Stimulated activated naive B cell treated with anti-CD40 and anti-IgM and Interleukin-4, amounts not matched to agents 10 μg/mL and 1 μg/mL and 100 μg/mL, for 72 hours (primary cell): ENCODE measurements at regions not wholly inside any gene's neighbourhood (a gene's known extent, or its start where the extent isn't known, plus 50 kb on each side); places are given as distances from the start of the nearest gene placed in this dataset.
"Not testable (repeated sequence)": the region's sequence is repeated elsewhere in the genome, so short reads cannot be mapped to it uniquely, and the experiment has no call there.

Experiments
- ATAC-seq, 2 donors: fragments of 150-1000 bp; cut with Tn5 transposase; replicated peaks; 2 replicates each; pipeline ENCODE4 v1.10.0; 2021; ENCODE audit warnings: moderate library complexity in 1 of 2
- DNase-seq: peaks from one replicate; pipeline ENCODE4 v3.0.0; 2021
- H3K27ac Mint-ChIP-seq: one replicate; pipeline ENCODE4 v1.8.0; 2022; ENCODE audit warnings: mild to moderate bottlenecking, mixed read lengths
- H3K27me3 Mint-ChIP-seq, 2 donors: one replicate each; pipeline ENCODE4 v1.8.0; 2022; ENCODE audit warnings: mixed read lengths in 2 of 2
- H3K36me3 Mint-ChIP-seq, 2 donors: one replicate each; pipeline ENCODE4 v1.8.0; 2022; ENCODE audit warnings: mixed read lengths in 2 of 2, mild to moderate bottlenecking in 1 of 2
- H3K4me1 Mint-ChIP-seq, 2 donors: one replicate each; pipeline ENCODE4 v1.8.0; 2022; ENCODE audit warnings: mixed read lengths in 2 of 2, mild to moderate bottlenecking in 1 of 2
- H3K4me3 Mint-ChIP-seq, 2 donors: one replicate each; pipeline ENCODE4 v1.8.0; 2022; ENCODE audit warnings: mild to moderate bottlenecking in 2 of 2, mixed read lengths in 2 of 2, moderate library complexity in 1 of 2
- H3K9me3 Mint-ChIP-seq, 2 donors: one replicate each; pipeline ENCODE4 v1.8.0; 2022; ENCODE audit warnings: mixed read lengths in 2 of 2, mild to moderate bottlenecking in 1 of 2

DNA sequence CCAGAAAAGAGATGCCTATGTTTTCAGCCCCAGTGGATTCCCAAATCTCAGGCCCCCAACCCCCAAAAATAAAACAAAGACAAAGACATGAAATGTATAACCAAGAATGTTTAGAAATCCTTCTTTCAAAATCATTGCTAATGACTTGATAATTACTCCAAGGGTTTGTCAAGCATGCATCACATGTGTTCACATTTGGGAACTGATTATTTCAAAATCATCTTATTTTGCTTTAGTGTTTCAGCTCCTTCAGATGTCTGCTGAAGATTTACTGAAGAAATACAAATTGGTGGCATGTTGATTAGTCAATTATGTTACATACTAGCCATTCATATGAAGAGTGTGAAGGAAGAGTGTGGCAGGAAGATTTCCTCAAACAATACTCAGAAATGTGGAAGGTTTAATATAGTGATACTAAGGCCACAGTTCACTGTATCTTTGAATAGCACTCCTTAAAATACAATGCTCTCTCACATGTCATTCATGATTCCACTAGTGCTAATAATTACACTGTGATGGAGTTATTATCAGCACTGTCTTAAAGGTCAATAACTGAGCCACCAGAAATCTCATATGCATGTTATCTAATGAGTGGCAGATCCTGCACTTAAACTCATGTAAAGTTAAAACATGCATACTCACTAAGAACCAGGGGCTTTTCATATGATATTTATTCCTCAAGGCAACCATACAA, 134.5 kb upstream of the TGFBR2 start:
- ATAC-seq (no peak), DNase-seq (no peak)
- no peaks in the 10 kb centered on the region for H3K27me3 Mint-ChIP-seq
- peaks cover 36 to 47% of the 10 kb centered on the region in 2 donors for H3K4me1 Mint-ChIP-seq
- H3K4me3 Mint-ChIP-seq: no peak overlapping the region
- H3K9me3 Mint-ChIP-seq: peaks cover 4 to 6% of the 10 kb centered on the region in 2 donors
- peaks cover 2 to 5% of the 10 kb centered on the region in 2 donors for H3K36me3 Mint-ChIP-seq
- no peak overlapping the region for H3K27ac Mint-ChIP-seq

DNA sequence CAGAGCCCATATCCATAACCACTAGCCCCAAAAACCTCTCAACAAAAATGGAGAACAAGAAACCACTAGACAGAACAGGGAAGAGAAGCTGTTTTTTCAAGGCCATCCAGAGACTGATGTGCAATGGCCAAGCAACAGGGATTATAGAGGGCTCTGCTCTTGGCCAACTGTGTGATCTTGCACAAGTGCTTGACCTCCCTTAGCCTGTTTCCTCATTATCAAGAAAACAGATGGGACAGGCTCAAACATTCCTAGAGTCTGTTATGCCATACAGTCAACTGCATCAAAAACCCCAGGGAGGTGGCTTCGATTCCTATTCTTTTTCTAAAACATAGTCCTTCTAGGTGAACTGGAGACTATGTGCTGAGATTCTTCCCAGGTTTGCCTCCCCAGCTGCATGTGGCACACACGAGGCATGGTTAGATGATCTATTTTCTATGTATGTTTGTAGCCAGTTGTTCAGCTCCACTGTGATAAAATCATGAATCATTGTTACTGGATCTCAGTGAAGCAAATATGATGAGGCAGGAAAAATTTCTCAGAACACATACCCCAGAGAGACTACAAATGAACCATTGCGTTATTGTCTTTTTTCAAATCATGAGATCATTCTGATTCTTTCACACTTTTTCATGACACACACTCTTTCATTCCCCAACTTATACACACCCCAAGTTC, 132.9 kb upstream of the TGFBR2 start:
- H3K36me3 Mint-ChIP-seq: peaks cover 2 to 5% of the 10 kb centered on the region in 2 donors
- no peak for ATAC-seq
- H3K27ac Mint-ChIP-seq: no peak overlapping the region
- no peak for DNase-seq
- no peaks in the 10 kb centered on the region for H3K27me3 Mint-ChIP-seq
- H3K9me3 Mint-ChIP-seq: peaks cover 4 to 6% of the 10 kb centered on the region in 2 donors
- peaks cover 47 to 63% of the 10 kb centered on the region in 2 donors for H3K4me1 Mint-ChIP-seq
- peak overlapping the region in 1 of 2 donors; percentile 50 for H3K4me3 Mint-ChIP-seq

DNA sequence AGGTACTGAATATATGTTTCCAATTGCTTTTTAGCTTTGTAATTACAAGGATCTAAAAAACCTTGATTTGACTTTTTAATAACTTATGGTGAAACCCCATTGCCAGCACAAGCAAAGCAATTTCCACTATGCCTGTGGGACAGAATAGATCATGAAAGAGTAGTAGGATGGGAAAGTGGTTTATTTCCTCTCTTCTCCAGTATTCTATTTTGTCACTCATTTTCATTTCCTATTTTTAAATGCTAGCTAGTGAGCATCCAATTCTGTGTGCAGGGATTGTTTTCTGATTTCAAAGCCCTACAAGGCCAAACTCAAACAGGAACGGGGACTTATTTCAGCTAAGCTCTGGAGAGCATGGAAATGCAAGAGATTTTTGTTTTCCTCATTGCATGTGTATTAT, 132.0 kb upstream of the TGFBR2 start:
- no peaks in the 10 kb centered on the region for H3K27me3 Mint-ChIP-seq
- peak overlapping the region; percentile 80 for H3K27ac Mint-ChIP-seq
- peaks cover 5 to 8% of the 10 kb centered on the region in 2 donors for H3K9me3 Mint-ChIP-seq
- H3K36me3 Mint-ChIP-seq: peaks cover 5 to 7% of the 10 kb centered on the region in 2 donors
- peak overlapping the region; percentile 72 to 77 for H3K4me3 Mint-ChIP-seq
- peak; percentile 17 to 28 for ATAC-seq
- peaks cover 49 to 69% of the 10 kb centered on the region in 2 donors for H3K4me1 Mint-ChIP-seq
- no peak for DNase-seq

DNA sequence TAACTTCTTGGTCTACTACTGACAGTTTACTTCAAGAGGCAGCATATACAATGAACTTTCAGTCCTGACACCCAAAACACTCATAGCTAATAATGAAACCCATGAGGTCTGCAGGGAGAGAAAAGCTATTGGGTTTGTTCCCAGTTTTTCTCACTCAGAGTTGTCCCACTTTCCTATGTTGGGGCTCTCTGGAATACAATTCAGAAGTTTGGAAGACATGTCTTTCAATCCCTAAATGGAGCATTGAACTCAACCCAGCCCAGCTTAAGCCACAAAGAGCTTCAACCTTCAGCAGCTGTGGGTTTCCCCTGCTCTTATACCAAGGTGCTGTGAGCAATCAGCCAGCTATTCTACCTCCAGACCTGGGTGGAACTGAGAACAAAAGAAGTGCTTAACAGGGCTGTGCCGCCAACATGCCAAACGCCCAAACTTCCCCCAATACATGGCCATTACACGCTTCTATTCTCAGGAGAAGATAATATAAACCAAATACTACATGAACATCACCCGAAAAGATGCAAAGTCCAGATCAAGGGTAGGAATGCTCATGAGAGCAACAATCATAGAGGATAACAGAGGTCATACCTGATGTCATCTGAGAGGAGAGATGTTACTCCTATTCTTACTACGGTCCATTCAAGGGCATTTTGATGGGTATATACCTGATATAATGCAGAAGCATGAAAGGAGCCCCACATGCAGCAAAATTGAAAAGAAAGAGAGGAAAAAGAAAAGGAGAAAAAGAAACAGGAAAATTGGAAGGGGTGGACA, 131.2 kb upstream of the TGFBR2 start:
- peaks cover 10 to 13% of the 10 kb centered on the region in 2 donors for H3K9me3 Mint-ChIP-seq
- no peaks in the 10 kb centered on the region for H3K27me3 Mint-ChIP-seq
- peaks cover 10 to 12% of the 10 kb centered on the region in 2 donors for H3K36me3 Mint-ChIP-seq
- H3K27ac Mint-ChIP-seq: peak overlapping the region; percentile 80
- H3K4me3 Mint-ChIP-seq: peak overlapping the region; percentile 72 to 77
- ATAC-seq (peak; percentile 94 to 97), DNase-seq (peak; percentile 65)
- peaks cover 55 to 75% of the 10 kb centered on the region in 2 donors for H3K4me1 Mint-ChIP-seq

DNA sequence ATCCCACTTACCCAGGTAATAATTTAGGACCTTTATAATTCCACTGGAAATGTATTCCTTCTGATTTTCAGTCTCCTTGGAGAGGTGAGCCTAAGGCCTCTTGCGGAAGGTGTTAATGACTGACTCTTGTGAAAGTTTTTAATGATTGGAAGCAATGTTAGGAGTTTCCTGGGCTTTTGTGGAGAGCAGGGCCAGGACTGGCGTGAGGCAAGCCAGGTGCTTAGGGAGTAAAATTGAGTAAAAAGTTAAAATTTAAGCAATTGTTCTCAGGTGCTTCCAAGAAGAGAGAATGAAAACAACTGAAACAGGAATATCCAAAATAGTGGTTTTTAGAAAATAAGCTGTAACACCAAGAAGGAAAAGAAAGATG, 130.6 kb upstream of the TGFBR2 start:
- Mint-ChIP-seq H3K4me1 (peaks cover 53 to 69% of the 10 kb centered on the region in 2 donors), H3K27ac (peak overlapping the region; percentile 81), H3K36me3 (peaks cover 10 to 14% of the 10 kb centered on the region in 2 donors), H3K9me3 (peaks cover 10 to 13% of the 10 kb centered on the region in 2 donors), H3K4me3 (peak overlapping the region in 1 of 2 donors; percentile 77), H3K27me3 (no peaks in the 10 kb centered on the region)
- ATAC-seq (no peak), DNase-seq (no peak)

DNA sequence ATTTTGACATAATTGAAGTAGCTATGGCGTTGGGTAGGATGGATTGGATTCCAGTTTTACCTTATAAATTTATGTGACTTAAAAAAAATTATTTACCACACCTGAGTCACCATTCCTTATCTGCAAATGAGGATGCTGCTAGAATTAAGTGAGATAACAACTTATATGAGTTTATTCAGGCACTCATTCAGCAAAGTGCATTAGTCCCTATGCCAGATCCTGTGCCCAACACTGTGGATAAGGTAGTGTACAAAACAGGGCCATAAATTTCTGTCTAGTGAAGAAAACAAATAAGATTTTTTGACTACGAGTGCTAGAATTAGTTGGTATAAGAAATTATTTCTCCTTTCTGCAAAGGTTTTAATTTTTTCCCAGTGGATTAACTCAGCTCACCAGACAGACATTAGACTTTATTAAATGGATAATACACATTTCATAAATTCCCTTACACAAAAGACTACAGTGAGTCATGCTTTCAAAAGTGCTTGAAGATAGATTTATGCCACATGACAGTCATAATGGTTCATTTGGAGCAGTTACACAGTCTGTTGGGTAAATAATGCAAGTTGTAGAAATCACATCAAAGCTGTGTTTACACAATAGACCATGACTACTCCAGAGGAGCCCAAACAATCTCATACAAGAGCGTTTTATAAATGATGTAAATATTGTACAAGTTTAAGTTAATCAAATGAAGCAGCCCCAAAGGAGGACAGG, 129.9 kb upstream of the TGFBR2 start:
- Mint-ChIP-seq H3K9me3 (peaks cover 10 to 13% of the 10 kb centered on the region in 2 donors), H3K36me3 (peaks cover 10 to 17% of the 10 kb centered on the region in 2 donors), H3K4me3 (peak overlapping the region in 1 of 2 donors; percentile 41), H3K27ac (peak overlapping the region; percentile 79), H3K27me3 (no peaks in the 10 kb centered on the region), H3K4me1 (peaks cover 56 to 69% of the 10 kb centered on the region in 2 donors)
- no peak for DNase-seq
- ATAC-seq: peak; percentile 33 to 53

DNA sequence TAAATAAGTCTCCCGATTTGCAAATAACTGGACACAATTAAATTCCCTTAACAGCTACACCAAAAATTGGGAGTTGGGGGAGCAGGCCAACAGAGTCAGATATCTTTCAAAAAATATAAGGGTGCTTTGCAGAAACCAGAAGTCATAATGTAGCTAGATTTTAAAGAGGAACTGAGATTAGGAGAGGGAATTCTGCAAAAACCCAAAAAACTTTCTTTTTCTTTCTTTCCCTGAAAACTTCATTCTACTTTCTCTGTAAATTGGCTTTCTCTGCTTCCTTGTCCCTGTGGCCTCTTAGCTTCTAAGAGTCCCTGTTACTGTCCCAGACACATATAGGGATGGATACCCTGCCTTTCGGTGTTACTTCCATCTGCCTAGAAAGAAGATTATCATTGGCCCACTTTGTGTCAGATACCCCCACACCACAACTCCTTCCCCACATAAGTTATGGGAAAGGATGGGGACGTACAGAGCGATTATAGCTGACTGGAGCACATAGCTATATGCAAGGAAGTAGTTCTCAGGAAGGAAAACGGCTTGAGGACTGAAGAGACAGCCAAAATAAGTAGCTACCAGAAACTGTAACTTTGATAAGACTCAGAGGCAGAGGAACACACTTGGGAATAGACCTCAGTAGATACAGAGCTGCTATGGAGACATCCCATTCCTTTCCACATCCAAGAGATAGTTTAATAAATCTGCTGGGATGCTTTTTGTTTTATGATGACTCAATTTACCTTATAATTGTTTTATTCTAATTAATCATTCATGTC, 129.1 kb upstream of the TGFBR2 start:
- peak overlapping the region; percentile 79 for H3K27ac Mint-ChIP-seq
- H3K4me1 Mint-ChIP-seq: peaks cover 56 to 69% of the 10 kb centered on the region in 2 donors
- H3K9me3 Mint-ChIP-seq: peaks cover 10 to 13% of the 10 kb centered on the region in 2 donors
- peaks cover 10 to 17% of the 10 kb centered on the region in 2 donors for H3K36me3 Mint-ChIP-seq
- H3K4me3 Mint-ChIP-seq: peak overlapping the region; percentile 41 to 47
- ATAC-seq (no peak), DNase-seq (no peak)
- H3K27me3 Mint-ChIP-seq: no peaks in the 10 kb centered on the region

DNA sequence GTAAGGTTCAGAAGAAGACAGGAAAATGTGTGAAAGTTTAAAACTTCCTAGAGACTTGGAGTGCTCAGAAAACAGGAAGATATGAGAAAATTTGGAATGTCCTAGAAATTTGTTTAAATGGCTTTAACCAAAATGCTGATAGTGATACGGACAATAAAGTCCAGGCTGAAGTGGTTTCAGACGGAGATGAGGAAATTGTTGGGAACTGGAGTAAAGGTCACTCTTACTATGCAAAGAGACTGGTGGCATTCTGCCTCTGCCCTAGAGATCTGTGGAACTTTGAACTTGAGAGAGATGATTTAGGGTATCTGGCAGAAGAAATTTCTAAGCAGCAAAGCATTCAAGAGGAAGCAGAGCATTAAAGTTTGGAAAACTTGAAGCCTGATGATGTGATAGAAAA, 126.7 kb upstream of the TGFBR2 start:
- not testable (repeated sequence) for H3K9me3 Mint-ChIP-seq, DNase-seq, ATAC-seq, H3K4me3 Mint-ChIP-seq, H3K27me3 Mint-ChIP-seq
- Mint-ChIP-seq H3K36me3 (peaks cover 11 to 13% of the 10 kb centered on the region in 2 donors), H3K4me1 (peaks cover 42 to 55% of the 10 kb centered on the region in 2 donors), H3K27ac (peak overlapping the region; percentile 14)

DNA sequence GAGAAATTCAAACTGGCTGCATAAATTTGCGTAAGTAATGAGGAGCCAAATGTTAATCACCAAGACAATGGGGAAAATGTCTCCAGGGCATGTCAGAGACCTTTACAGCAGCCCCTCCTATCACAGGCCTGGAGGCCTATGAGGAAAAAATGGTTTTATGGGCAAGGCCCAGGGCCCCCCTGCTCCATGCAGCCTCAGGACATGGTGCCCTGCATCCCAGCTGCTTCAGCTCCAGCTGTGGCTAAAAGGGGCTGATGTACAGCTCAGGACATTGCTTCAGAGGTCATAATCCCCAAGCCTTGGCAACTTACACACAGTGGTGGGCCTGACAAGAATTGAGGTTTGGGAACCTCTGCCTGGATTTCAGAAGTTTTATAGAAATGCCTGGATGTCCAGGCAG, 126.2 kb upstream of the TGFBR2 start:
- not testable (repeated sequence) for ATAC-seq, H3K4me3 Mint-ChIP-seq, H3K9me3 Mint-ChIP-seq, H3K27me3 Mint-ChIP-seq, DNase-seq, H3K27ac Mint-ChIP-seq
- Mint-ChIP-seq H3K4me1 (peaks cover 37 to 51% of the 10 kb centered on the region in 2 donors), H3K36me3 (peaks cover 11 to 13% of the 10 kb centered on the region in 2 donors)

DNA sequence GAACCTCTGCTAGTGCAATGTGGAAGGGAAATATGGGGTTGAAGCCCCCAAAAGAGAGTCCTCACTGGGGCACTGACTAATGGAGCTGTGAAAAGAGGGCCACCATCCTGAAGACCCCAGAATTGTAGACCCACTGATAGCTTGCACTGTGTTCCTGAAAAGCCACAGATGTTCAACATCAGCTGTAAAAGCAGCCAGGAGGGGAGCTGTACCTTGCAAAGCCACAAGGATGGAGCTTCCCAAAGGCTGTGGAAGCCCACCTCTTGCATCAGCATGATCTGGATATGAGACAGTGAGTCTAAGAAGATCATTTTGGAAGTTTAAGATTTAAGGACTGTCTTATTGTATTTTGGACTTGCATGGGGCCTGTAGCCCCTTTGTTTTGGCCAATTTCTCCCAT, 125.8 kb upstream of the TGFBR2 start:
- no peak for ATAC-seq
- no peaks in the 10 kb centered on the region for H3K27me3 Mint-ChIP-seq
- no peak overlapping the region for H3K27ac Mint-ChIP-seq
- no peak overlapping the region for H3K4me3 Mint-ChIP-seq
- H3K4me1 Mint-ChIP-seq: peaks cover 33 to 47% of the 10 kb centered on the region in 2 donors
- peaks cover 11 to 13% of the 10 kb centered on the region in 2 donors for H3K36me3 Mint-ChIP-seq
- no peak for DNase-seq
- peaks cover 6 to 10% of the 10 kb centered on the region in 2 donors for H3K9me3 Mint-ChIP-seq

DNA sequence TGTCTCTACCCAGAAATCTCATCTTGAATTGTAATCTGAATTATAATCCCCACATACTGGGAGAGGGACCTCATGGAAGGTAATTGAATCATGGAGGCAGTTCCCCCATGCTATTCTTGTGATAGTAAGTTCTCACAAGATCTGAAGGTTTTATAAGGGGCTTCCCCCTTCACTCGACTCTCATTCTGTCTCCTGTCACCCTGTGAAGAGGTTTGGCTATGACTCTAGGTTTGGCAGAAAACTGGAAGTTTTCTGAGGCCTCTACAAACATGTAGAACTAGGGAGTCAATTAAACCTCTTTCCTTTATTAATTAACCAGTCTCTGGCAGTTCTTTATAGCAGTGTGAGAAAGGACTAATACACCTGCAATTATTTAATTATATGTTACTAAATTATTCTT, 125.2 kb upstream of the TGFBR2 start:
- DNase-seq (no peak), ATAC-seq (peak; percentile 58 to 85)
- H3K4me1 Mint-ChIP-seq: peaks cover 29 to 40% of the 10 kb centered on the region in 2 donors
- no peak overlapping the region for H3K4me3 Mint-ChIP-seq
- no peak overlapping the region for H3K27ac Mint-ChIP-seq
- peaks cover 6 to 10% of the 10 kb centered on the region in 2 donors for H3K9me3 Mint-ChIP-seq
- H3K27me3 Mint-ChIP-seq: no peaks in the 10 kb centered on the region
- H3K36me3 Mint-ChIP-seq: peaks cover 11 to 13% of the 10 kb centered on the region in 2 donors

DNA sequence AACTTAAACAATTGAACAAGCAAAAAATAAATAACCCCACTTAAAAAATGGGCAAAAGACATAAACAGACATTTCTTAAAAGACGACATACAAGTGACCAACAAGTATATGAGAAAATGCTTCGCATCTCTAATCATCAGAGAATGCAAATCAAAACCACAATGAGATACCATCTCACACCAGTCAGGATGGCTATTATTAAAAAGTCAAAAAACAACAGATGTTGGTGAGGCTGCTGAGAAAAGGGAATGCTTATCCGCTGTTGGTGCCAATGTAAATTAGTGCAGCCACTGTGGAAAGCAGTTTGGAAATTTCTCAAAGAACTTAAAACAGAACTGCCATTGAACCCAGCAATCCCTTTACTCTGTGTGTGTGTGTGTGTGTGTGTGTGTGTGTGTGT, 122.2 kb upstream of the TGFBR2 start:
- H3K27ac Mint-ChIP-seq, H3K4me3 Mint-ChIP-seq, H3K27me3 Mint-ChIP-seq, ATAC-seq, DNase-seq: not testable (repeated sequence)
- peaks cover 14% of the 10 kb centered on the region in 2 donors for H3K9me3 Mint-ChIP-seq
- peaks cover 16 to 20% of the 10 kb centered on the region in 2 donors for H3K36me3 Mint-ChIP-seq
- peaks cover 13 to 14% of the 10 kb centered on the region in 2 donors for H3K4me1 Mint-ChIP-seq

DNA sequence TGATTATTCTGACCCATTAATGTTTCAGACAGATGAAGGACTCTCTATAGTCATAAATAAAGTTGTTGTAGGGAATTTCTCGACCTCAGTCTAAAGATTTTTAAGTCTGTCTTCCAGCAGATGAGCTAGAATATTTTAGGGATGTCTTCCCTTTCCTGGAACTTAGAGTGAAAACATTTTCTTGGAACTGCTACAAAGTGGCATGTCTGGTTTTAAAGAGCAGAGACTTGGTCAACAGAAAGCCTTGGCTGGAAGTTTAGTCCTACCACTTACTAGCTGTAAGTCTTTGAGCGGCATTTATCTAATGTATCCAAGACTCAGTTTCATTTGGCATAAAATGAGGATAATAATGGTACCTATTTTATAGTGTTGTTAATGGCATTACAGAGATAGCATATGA, 120.0 kb upstream of the TGFBR2 start:
- Mint-ChIP-seq H3K27me3 (no peaks in the 10 kb centered on the region), H3K4me1 (peaks cover 4 to 6% of the 10 kb centered on the region in 2 donors), H3K27ac (no peak overlapping the region)

More for the DNA sequence above, 120.0 kb upstream of the TGFBR2 start:
- H3K36me3 Mint-ChIP-seq: peaks cover 14 to 16% of the 10 kb centered on the region in 2 donors
- ATAC-seq (no peak), DNase-seq (no peak)
- peaks cover 14 to 17% of the 10 kb centered on the region in 2 donors for H3K9me3 Mint-ChIP-seq
- no peak overlapping the region for H3K4me3 Mint-ChIP-seq
